T-helper 1 cell (primary cell): ENCODE measurements at regions not wholly inside any gene's neighbourhood (a gene's known extent, or its start where the extent isn't known, plus 50 kb on each side); places are given as distances from the start of the nearest gene placed in this dataset.

Experiments
- DNase-seq, 5 donors: peaks; one replicate each; pipeline ENCODE4 v3.0.0-alpha.2; 2012 to 2020

GRCh38 chr11:128214263-128214662 is 373.1 kb downstream of the ETS1 start:
- DNase-seq = no peak

- no peak for DNase-seq
These were observed 373.9 kb downstream of the ETS1 start for GRCh38 chr11:128213461-128213860.

- DNase-seq = no peak
These were observed 375.0 kb downstream of the ETS1 start for GRCh38 chr11:128212324-128212723.

- no peak for DNase-seq
These were observed 377.0 kb downstream of the ETS1 start for GRCh38 chr11:128210148-128210940.

GRCh38 chr11:128209138-128209435 is 378.3 kb downstream of the ETS1 start:
- no peak for DNase-seq

GRCh38 chr11:128208329-128209137 is 378.8 kb downstream of the ETS1 start:
- no peak for DNase-seq

- no peak for DNase-seq
These were observed 379.5 kb downstream of the ETS1 start for GRCh38 chr11:128207861-128208321.

- no peak for DNase-seq
These were observed 380.9 kb downstream of the ETS1 start for GRCh38 chr11:128206461-128206860.

- no peak for DNase-seq
These were observed 381.6 kb downstream of the ETS1 start for GRCh38 chr11:128205796-128206195.

- no peak for DNase-seq
These were observed 382.5 kb downstream of the ETS1 start for GRCh38 chr11:128204898-128205297.

GRCh38 chr11:128201801-128202200 is 385.6 kb downstream of the ETS1 start:
- no peak for DNase-seq

- DNase-seq = no peak
These were observed 386.3 kb downstream of the ETS1 start for GRCh38 chr11:128201009-128201408.

GRCh38 chr11:128200467-128200866 is 386.9 kb downstream of the ETS1 start:
- DNase-seq = no peak

GRCh38 chr11:128198216-128198772 is 389.1 kb downstream of the ETS1 start:
- DNase-seq = no peak

GRCh38 chr11:128196235-128196634 is 391.1 kb downstream of the ETS1 start:
- DNase-seq = no peak

GRCh38 chr11:128195756-128196155 is 391.6 kb downstream of the ETS1 start:
- no peak for DNase-seq

- DNase-seq = peak; percentile 8 to 81 (median 32)
These were observed 392.2 kb downstream of the ETS1 start for GRCh38 chr11:128195057-128195751.

- no peak for DNase-seq
These were observed 393.1 kb downstream of the ETS1 start for GRCh38 chr11:128194216-128194615.

- DNase-seq = peak in 1 of 5 donors; percentile 15
These were observed 393.7 kb downstream of the ETS1 start for GRCh38 chr11:128193615-128194014.

GRCh38 chr11:128190312-128190711 is 397.0 kb downstream of the ETS1 start:
- DNase-seq = no peak

GRCh38 chr11:128189823-128190222 is 397.5 kb downstream of the ETS1 start:
- no peak for DNase-seq

- no peak for DNase-seq
These were observed 398.9 kb downstream of the ETS1 start for GRCh38 chr11:128188346-128189004.

GRCh38 chr11:128187835-128188234 is 399.5 kb downstream of the ETS1 start:
- DNase-seq = no peak
